GM04503 (cell line): ENCODE measurements at regions not wholly inside any gene's neighbourhood (a gene's known extent, or its start where the extent isn't known, plus 50 kb on each side); places are given as distances from the start of the nearest gene placed in this dataset.

Source experiments
- DNase-seq: peaks from one replicate; pipeline ENCODE4 v3.0.0-alpha.2; 2012; ENCODE audit warnings: low read depth

- no peak for DNase-seq
These were observed 110.7 kb downstream of the LITAF start for GRCh38 chr16:11475896-11476630.

DNA sequence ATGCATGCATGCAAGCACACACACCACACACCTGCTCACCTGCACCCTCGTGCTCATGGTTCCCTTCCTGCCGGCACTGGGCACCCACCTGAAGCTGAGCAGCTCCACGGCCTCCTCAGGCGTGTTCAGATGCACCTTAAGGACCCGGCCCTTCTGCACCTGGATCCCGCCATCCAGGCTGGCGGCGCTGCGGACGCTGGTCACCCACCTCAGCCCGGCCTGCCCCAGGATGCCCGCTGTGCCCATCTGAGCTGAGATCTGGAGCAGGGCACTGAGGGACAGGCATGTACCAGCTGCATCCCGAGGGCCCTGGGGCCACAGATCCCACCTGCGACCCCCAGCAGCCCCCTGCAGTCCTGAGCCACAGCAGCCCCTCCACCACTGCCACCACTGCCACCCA lies 110.0 kb downstream of the LITAF start:
- no peak for DNase-seq

GRCh38 chr16:11478431-11479119 lies 108.1 kb downstream of the LITAF start:
- DNase-seq: no peak

DNA sequence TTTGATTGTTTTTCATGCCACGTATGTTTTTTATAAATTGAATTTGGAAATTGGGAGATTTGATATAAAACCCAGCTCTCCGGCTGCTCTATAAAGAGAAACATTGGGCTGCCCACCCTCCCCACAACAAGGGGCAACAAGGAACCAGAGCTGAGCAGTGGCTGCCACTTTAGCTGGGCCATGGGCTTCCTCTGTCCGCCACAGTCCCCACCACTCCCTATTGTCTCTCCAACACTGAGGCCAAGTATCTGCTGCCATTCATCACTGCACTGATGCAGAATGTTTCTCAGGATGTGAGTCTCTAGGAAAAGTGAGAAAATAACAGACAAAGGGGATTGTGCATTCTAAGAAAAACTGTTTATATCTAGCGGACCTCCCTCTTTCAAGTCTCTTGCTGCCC lies 106.8 kb downstream of the LITAF start:
- no peak for DNase-seq

DNA sequence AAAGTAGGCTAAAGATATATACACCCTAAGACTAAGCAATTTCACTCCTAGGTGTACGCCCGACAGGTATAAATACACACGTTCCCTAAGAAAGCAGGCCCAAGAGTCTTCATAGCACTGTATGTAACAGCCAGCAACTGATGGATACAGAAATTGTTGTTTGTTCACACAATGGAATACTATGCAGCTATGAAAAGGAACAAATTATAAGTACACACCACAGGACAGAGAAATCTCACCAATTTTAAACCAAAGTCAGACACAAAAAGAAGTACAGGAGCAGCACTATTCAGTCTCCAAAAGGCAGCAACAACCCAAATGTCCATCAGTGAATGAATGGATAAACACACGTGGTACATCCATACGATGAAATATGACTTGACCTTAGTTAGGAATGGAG lies 106.1 kb downstream of the LITAF start:
- DNase-seq: no peak

DNA sequence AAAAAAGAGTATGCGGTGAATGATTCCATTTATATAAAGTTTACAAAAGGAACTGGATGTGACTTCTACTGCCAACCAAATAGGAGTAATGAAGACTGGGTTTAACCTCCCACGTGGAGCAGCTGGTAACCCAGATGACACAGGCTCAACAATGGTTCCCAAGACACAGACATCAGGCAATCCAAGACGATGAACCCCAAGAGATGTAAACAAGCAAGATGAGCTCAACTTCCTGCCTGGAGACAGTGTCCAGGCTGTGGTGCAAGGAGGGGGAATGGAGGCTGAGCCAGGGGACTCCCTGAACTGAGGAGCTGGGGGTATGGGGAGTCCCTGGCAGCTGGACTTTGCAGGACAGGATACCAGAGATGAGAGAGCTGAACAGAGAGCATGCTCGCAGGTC lies 104.7 kb downstream of the LITAF start:
- peak; percentile 12 for DNase-seq

DNA sequence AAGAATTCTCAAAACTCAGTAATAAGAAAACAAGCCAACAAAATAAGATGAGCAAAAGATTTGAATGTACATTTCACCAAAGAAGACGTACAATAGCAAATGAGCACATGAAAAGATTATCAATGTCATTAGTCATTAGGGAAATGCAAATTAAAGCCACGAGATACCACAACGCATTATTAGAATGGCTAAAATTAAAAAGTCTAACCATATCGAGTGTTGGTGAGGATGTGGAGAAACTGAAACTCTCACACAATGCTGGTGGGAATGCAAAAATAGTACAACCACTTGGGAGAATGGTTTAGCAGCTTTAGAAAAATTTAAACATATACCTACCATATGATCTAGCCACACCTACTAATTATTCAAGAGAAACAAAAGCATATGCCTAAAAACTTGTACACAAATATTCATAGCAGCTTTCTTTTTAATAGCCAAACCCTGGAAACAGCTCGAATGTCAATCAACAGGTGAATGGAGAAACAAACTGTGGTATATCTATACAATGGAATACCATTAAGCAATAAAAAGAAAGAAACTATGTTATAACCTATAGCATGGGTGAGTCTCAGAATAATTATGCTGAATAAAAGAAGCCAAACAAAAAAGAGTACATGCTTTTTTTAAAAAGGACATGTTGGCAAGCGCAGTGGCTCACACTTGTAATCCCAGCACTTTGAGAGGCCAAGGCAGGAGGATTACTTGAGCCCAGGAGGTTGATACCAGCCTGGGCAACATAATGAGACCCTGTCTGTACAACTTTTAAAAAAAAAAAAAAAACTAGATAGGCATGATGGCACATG lies 103.6 kb downstream of the LITAF start:
- no peak for DNase-seq

- no peak for DNase-seq
These were observed 101.9 kb downstream of the LITAF start for GRCh38 chr16:11484691-11485258.

- DNase-seq: no peak
These were observed 101.0 kb downstream of the LITAF start for GRCh38 chr16:11485676-11486075.

DNA sequence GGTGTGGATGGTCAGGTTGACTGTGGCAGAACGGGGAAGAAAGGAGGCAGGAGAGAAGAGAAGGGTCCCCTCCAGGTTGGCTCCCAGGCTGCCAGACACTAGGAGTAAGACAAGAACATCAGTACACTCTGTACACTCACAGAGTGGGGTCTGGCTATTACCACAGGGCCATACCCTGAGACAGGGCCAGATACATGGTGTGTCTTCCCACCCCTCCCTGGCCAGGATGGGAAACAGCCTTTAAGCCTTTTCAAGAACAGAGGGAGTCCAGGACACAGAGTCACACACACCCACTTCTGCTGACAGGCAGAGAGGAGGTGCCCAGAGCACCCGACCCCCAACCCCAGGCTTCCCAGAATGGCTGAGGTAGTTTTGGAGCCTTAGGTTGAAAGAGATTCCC lies 99.4 kb downstream of the LITAF start:
- DNase-seq: no peak

GRCh38 chr16:11488304-11488703 lies 98.4 kb downstream of the LITAF start:
- no peak for DNase-seq

GRCh38 chr16:11491524-11491923 lies 95.2 kb downstream of the LITAF start:
- DNase-seq: no peak

- no peak for DNase-seq
These were observed 93.8 kb downstream of the LITAF start for GRCh38 chr16:11492808-11493530.

- DNase-seq: no peak
These were observed 93.2 kb downstream of the LITAF start for GRCh38 chr16:11493531-11493929.

DNA sequence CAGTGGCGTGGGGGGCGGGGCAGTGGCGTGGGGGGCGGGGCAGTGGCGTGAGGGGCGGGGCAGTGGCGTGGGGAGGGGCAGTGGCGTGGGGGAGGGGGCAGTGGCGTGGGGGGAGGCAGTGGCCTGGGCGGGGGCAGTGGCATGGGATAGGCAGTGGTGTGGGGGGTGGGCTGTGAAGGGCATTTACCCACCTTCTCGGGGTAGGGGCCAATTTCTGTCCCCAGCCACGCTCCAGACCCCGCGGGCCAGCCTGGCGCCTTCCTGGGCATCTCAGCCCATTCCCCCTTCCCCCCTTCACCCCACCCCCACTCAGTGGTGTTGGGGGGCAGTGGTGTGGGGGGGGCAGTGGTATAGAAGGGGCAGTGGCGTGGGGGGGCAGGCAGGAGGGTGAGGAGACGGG lies 92.7 kb downstream of the LITAF start:
- DNase-seq: no peak

GRCh38 chr16:11494433-11494832 lies 92.3 kb downstream of the LITAF start:
- DNase-seq: no peak

DNA sequence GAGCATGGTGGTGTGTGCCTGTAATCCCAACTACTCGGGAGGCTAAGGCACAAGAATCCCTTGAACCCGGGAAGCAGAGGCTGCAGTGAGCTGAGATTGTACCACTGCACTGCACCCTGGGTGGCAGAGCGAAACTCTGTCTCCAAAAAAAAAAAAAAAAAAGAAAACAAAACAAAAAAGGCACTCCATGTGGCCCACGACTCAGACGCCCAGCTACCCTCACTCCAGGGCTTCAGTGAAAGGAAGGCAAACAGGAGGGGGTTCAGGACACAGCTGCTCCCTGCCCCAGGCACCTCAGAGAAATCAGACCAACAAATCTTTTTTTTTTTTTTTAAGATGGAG lies 91.7 kb downstream of the LITAF start:
- no peak for DNase-seq
